Osteocyte (in vitro differentiated cells): ENCODE measurements at regions not wholly inside any gene's neighbourhood (a gene's known extent, or its start where the extent isn't known, plus 50 kb on each side); places are given as distances from the start of the nearest gene placed in this dataset.

Source experiments
- DNase-seq: peaks from one replicate; pipeline ENCODE4 v3.0.0; 2021; ENCODE audit warnings: mixed read lengths; ENCODE audit not compliant: unreplicated experiment; ENCODE audit errors: extremely low spot score
- H3K27ac Mint-ChIP-seq: one replicate; pipeline ENCODE4 v1.8.0; 2021; ENCODE audit warnings: mild to moderate bottlenecking, mixed read lengths; ENCODE audit not compliant: unreplicated experiment
- H3K27me3 Mint-ChIP-seq: one replicate; pipeline ENCODE4 v1.8.0; 2021; ENCODE audit warnings: mixed read lengths; ENCODE audit not compliant: unreplicated experiment
- H3K36me3 Mint-ChIP-seq: one replicate; pipeline ENCODE4 v1.8.0; 2021; ENCODE audit warnings: mixed read lengths; ENCODE audit not compliant: unreplicated experiment
- H3K4me1 Mint-ChIP-seq: one replicate; pipeline ENCODE4 v1.8.0; 2021; ENCODE audit warnings: mixed read lengths; ENCODE audit not compliant: unreplicated experiment
- H3K4me3 Mint-ChIP-seq: one replicate; pipeline ENCODE4 v1.8.0; 2021; ENCODE audit warnings: mild to moderate bottlenecking, moderate library complexity, mixed read lengths; ENCODE audit not compliant: unreplicated experiment
- H3K9me3 Mint-ChIP-seq: one replicate; pipeline ENCODE4 v1.8.0; 2021; ENCODE audit warnings: mixed read lengths; ENCODE audit not compliant: unreplicated experiment
- TF ChIP-seq, protein P1 (sequence below): fragments of 200-600 bp; sonication (generic); IDR thresholded peaks from 2 replicates; pipeline ENCODE4 v1.5.0; 2021; ENCODE audit warnings: antibody characterized with exemption, mild to moderate bottlenecking, moderate library complexity

DNA sequence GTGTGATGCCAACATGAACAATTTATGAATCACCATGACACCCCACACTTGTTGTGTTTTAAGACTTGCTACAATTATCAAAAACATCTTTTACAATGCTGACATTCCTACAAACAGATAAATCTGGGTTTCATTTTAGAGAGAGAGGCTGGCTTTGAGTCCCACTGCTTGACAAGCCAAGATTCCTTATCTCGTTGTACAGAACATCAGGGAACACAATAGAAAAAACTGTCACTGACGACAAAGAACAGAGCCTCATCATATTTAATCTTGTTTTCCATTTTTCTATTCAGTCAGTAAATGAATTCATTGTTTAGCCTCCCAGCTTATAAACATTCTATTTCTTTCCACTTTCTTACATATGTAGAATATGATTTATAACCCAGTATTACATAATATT is 461.6 kb upstream of the VSTM2A start:
- no peak overlapping the region for H3K4me3 Mint-ChIP-seq
- no peaks in the 10 kb centered on the region for H3K4me1 Mint-ChIP-seq
- TF ChIP-seq, protein P1, sequence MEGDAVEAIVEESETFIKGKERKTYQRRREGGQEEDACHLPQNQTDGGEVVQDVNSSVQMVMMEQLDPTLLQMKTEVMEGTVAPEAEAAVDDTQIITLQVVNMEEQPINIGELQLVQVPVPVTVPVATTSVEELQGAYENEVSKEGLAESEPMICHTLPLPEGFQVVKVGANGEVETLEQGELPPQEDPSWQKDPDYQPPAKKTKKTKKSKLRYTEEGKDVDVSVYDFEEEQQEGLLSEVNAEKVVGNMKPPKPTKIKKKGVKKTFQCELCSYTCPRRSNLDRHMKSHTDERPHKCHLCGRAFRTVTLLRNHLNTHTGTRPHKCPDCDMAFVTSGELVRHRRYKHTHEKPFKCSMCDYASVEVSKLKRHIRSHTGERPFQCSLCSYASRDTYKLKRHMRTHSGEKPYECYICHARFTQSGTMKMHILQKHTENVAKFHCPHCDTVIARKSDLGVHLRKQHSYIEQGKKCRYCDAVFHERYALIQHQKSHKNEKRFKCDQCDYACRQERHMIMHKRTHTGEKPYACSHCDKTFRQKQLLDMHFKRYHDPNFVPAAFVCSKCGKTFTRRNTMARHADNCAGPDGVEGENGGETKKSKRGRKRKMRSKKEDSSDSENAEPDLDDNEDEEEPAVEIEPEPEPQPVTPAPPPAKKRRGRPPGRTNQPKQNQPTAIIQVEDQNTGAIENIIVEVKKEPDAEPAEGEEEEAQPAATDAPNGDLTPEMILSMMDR: no peak
- no peaks in the 10 kb centered on the region for H3K27me3 Mint-ChIP-seq
- H3K9me3 Mint-ChIP-seq: no peaks in the 10 kb centered on the region
- no peak for DNase-seq
- H3K27ac Mint-ChIP-seq: no peak overlapping the region
- H3K36me3 Mint-ChIP-seq: no peaks in the 10 kb centered on the region

DNA sequence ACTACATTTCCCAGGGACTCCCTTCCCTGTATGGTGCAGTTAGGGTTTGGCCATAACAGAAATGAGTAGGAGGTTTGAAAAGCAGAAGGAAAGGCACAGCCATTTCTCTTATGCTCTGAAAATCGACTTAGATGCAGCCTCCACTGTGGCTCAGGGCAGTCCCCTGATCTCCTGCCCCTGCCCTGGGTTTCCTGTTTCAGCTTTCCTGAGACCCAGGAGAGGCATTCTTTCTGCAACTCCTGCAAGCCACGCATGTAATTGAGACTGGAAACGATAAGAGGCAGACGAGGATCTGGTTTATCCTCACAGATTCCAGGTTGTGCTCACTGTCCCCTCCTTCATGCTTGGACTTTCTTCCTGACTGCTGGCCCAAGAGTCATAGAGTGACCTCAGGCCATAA is 461.2 kb upstream of the VSTM2A start:
- TF ChIP-seq, protein P1: no peak
- Mint-ChIP-seq H3K27me3 (no peaks in the 10 kb centered on the region), H3K27ac (no peak overlapping the region), H3K36me3 (no peaks in the 10 kb centered on the region), H3K9me3 (no peaks in the 10 kb centered on the region), H3K4me1 (no peaks in the 10 kb centered on the region), H3K4me3 (no peak overlapping the region)
- no peak for DNase-seq

DNA sequence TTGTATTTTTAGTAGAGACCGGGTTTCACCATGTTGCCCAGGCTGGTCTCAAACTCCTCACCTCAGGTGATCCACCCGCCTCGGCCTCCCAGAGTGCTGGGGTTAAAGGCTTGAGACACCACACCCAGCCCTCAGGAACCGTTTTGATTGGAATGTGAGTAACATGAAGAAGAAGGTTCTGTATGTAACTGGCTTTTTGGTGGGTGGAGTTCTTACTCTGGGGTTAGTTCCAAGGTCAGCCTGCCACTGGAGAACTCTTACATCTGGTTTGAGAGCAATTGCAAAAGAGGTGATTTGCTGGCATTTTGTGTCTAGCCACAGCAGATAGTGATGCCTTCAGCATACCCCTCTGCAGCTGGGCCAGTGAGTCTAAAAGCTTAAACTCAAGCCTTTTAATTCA is 457.8 kb upstream of the VSTM2A start:
- H3K36me3 Mint-ChIP-seq: no peaks in the 10 kb centered on the region
- no peaks in the 10 kb centered on the region for H3K27me3 Mint-ChIP-seq
- no peak for DNase-seq
- no peak overlapping the region for H3K27ac Mint-ChIP-seq
- no peaks in the 10 kb centered on the region for H3K9me3 Mint-ChIP-seq
- H3K4me1 Mint-ChIP-seq: no peaks in the 10 kb centered on the region
- H3K4me3 Mint-ChIP-seq: no peak overlapping the region
- TF ChIP-seq, protein P1: no peak

DNA sequence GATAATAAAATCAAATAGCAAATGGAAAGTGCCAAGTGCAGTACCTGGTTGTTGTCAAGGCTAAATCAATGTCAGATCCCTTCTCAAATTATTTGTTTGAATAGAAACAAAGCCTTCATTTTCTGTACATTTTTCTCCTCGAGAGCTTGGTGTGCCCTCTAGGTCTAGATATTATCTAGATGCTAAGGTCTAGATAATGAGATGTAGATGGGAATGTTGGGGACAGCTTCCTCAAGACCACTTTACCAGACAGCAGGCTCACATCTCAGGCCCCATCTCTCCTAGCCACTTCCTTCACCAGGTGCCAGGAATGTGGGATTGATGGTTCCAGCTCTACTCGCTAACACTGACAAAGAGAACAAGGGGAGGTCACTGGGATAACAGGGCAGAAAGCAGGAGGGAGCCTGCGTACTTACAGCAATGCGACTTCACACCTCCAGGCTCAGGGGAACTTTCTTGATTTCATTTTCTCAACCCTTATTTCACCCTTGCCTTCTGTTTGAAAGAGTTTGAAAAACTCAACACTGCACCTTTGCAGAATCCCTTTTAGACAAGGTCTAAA is 451.4 kb upstream of the VSTM2A start:
- no peak overlapping the region for H3K27ac Mint-ChIP-seq
- no peaks in the 10 kb centered on the region for H3K36me3 Mint-ChIP-seq
- H3K4me3 Mint-ChIP-seq: no peak overlapping the region
- TF ChIP-seq, protein P1: no peak
- no peak for DNase-seq
- no peaks in the 10 kb centered on the region for H3K27me3 Mint-ChIP-seq
- no peaks in the 10 kb centered on the region for H3K4me1 Mint-ChIP-seq
- H3K9me3 Mint-ChIP-seq: no peaks in the 10 kb centered on the region

DNA sequence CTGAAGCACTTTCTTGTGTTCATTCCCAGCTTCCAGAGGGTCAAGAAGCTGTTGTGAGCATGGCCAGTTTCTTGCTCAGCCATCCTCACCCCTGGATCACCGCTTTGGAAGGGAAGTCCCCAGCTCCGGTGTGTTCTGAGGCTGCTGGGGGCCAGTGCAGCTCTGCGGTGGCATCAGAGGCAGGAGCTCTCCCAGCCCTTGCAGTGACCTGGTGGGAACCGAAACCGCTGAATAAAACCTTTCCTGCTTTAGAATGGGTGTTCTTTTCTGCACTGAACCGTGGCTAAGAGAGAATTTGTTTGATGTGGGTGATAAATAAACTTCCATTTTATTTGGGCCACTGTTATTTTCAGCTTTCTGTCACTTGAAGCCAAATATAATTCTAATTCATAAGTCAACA is 450.9 kb upstream of the VSTM2A start:
- no peaks in the 10 kb centered on the region for H3K9me3 Mint-ChIP-seq
- TF ChIP-seq, protein P1: no peak
- no peak overlapping the region for H3K4me3 Mint-ChIP-seq
- H3K36me3 Mint-ChIP-seq: no peaks in the 10 kb centered on the region
- H3K27ac Mint-ChIP-seq: no peak overlapping the region
- no peaks in the 10 kb centered on the region for H3K4me1 Mint-ChIP-seq
- H3K27me3 Mint-ChIP-seq: no peaks in the 10 kb centered on the region
- no peak for DNase-seq
